TTC549 (cell line): ENCODE measurements at regions not wholly inside any gene's neighbourhood (a gene's known extent, or its start where the extent isn't known, plus 50 kb on each side); places are given as distances from the start of the nearest gene placed in this dataset.

Experiments
- FAIRE-seq: peaks from 2 replicates; lab custom pipeline; 2012; peaks lifted over from hg19 to GRCh38; lab: Jason Lieb, UNC

GRCh38 chr6:209432-210103 is 82.7 kb upstream of the DUSP22 start:
- no peak for FAIRE-seq

DNA sequence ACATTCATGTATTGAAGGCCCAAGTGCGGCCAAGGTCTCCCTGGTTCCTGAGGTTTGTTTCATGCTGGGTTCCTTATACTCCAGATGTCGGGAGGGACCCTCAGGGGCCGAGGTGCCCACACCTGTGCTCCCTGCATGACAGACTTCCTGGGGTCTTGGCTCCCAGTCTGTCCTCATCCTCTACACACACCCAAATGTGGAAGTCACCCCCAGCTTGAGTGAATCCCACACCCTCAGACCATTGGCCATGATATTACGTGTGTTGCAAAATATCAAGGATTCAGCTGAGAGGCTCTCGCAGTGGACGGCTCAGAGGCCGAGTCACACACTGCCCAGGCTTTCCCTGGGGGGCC is 82.2 kb upstream of the DUSP22 start:
- FAIRE-seq: no peak

GRCh38 chr6:210778-211374 is 81.4 kb upstream of the DUSP22 start:
- FAIRE-seq: no peak

DNA sequence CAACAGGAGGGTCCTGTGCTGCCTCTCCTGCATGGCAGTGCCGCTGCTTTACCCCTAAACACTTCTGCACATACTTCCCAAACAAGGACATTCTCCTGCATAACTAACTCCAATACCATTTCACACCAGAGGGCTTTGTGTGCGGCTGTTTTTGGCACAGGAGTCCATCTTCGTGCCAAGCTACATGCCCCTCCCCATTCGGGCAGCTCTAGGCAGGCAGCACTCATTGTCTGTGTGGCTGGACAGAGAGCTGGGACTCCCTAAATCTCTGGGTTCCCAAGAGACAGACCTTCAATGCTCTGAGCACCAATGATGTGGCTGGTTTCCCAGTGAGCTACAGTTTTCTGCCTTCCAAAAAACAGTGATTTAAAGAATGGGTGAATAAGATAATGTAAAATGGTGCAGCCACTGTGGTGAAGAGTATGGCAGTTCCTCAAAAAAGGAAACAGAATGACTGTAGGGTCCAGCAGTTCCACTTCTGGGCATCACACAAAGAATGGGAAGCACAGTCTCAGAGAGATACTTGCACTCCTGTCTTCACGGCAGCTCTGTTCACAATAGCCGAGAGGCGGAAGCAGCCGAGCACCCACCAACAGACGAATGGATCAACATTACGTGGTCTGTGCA is 80.3 kb upstream of the DUSP22 start:
- FAIRE-seq: no peak

- no peak for FAIRE-seq
Measured at GRCh38 chr6:213284-213683, 79.0 kb upstream of the DUSP22 start.

GRCh38 chr6:214428-214827 is 77.9 kb upstream of the DUSP22 start:
- no peak for FAIRE-seq

DNA sequence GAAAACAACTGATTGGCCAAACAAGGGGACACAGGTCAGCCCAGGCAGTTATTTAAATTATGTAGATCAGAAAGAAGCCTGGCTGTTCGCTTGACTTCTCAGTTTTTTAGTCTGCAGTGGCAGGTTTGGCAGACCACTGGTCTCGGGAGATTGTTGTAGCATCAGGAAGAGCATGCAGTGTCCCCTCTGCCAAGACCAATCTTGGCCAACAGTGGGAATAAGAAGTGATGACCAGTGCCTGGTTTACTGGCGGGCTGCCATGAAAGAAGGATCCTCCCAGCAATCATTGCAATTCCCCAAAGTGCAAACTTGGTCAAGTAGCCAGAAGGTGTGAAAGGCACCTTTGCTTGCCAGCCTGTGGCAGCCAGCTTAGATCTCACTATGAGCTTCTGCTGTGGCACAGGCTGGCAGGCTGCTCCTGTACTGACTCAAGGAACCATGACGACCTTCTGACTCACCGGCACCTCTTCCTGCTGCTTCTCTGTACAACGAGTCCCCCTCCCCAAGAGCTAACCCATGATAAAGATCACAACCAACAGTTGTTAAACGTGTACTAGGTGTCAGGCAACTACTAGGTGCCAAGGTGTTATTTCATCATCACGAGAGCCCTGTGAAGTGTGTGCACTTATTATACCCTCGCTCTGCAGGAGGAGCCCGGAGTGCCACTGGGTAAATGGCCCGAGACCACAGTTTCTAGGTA is 76.8 kb upstream of the DUSP22 start:
- no peak for FAIRE-seq

DNA sequence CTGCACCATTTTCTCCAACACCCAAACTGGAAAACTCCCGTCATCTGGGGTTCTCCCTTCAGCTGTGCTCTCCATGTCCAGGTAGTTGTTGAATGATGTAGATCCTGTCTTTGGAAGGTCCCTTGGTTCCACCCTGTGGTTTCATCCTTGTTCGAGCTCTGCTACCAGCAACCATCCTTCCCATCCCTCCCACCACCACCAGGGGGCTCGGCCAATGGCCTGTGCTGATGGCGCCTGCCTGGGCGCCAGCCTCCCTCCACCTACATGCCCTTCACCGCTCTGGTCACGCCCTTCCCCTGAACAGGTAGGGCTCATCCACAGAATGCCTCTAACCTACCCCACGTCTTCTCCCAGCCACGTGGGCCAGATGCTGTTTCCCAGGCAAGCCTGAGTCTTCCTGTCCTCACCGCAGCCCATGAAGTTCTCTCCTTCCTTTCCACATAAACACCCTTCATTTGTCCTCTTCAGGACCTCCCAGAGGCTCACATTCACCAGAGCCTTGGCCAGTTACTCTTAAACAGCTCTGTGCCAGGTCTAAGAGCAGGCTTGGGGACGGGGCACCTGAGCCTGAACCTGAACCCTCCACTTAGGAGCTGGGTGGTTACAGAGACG is 75.1 kb upstream of the DUSP22 start:
- FAIRE-seq: no peak

GRCh38 chr6:218153-219018 is 73.9 kb upstream of the DUSP22 start:
- no peak for FAIRE-seq

DNA sequence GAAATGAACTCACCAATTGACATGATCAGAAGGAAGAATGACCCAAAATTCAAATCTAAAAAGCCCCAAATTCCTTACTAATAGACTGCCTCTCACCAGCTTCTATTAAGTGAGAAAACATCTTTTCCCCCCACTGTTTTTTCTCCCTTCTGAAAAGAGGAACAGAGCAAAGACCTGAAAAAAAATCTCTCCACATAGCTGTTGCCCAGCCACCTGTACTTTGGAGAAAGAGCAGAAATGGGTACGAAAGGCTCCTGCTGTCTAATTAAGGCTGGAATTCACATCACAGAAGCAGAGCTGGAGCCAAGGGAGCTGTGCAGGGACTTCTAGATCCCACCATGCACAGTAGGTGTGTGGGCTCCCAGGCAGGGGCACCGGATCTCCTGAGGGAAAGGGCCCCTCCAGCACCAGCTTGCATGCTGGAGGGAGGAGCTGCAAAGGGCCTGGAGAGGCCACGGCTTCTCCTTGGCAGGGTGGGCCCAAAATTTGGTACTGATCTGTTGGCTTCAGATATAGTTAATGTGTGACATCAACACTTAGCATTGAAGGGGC is 73.2 kb upstream of the DUSP22 start:
- no peak for FAIRE-seq

DNA sequence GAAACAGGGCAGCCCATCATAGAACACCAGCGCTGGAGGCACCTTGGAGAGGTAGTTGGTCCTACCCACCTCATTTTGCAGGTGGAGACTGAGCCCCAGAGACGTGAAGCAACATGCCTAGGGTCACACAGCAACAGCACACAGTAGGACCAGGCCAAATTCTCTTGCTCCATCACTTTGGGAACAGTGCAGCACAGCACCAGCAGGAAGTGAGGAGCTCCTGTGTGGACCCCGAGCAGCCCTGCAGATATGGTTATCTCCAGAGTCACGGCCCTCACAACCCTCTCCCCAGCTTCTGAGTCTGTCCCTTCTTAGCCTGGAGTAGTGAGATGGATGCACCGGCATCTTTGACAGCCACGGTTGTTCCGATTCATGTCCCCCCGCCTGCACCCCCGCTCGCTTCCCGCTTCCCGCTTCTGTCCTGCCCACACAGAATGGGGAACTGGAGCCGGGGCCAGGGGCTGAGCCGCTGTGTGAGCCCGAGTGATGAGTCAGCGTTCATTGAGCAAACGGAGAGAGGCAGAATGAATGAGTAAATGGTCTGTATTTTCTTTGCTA is 72.6 kb upstream of the DUSP22 start:
- FAIRE-seq: no peak

DNA sequence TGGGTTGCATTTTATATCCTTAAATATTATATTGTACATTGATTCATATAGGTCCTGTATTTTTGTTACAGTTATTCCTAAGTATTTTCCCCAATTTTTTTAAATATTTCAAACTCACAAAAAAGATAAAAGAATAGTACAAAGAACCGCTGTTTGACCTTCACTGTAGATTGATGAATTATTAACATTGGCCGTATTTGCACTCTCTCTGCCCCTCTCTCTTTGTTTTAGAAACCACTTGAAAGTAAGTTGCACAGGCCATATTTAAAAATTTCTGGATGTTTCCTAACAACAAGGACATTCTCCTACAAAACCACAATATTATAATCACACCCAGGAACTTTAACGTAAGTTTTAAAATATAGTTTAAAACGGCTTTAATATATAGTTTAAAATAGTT is 72.0 kb upstream of the DUSP22 start:
- FAIRE-seq: no peak

- FAIRE-seq: no peak
Measured at GRCh38 chr6:220721-221475, 71.4 kb upstream of the DUSP22 start.

DNA sequence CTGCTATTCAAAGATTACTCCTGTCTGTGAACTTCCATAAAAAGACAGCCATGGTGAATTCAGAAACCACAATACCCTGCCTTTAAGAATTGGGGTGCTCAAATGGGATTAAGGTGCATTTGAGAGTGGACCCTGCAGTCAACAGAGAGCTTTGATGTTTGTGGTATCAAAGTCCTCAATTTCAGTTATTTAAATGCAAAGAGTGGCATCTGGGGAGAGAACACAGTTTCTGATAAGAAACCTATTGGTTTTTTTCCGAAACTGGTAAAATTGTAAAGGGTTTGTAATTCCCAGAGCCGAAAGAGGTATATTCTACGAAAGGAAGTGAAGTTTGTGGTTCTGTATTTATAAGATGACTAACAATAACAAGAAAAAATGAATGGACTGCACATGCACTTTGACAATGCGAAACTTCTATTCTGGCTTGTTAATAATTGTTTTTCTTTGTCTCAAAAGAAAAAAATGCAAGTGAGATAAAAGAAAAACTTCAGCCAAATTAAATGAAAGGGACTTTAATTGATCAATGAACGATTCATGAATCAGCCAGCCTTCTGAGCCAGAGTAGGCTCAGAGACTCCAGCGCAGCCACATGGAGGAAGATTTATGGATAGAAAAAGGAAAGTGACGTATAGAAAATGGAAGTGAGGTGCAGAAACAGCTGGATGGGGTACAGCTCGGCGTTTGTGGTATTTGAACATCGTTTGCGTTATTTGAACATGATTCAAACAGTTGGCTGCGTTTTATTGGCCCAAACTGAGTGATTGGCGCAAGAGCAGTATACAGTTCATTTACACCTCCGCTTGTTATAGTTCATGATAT is 70.5 kb upstream of the DUSP22 start:
- FAIRE-seq: no peak

GRCh38 chr6:222468-222867 is 69.8 kb upstream of the DUSP22 start:
- FAIRE-seq: no peak

DNA sequence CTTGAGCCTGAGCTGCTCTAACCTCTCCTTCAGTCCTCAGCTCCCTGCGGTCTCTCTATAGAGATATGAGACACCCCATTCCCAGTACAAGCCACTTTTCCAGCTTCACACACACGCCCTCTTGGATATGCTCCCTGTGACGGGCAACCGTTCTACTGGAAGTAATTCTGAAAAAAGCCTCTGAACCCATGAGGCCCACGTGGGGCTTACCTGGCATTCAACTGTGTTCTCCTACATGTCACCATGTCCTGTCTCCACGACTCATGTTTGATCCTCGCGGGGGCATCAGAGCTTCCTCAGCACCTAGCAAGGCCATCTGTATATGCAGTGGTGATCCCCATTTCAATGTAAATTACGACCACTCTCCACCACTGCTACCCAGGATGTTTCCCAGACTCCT is 69.2 kb upstream of the DUSP22 start:
- no peak for FAIRE-seq

DNA sequence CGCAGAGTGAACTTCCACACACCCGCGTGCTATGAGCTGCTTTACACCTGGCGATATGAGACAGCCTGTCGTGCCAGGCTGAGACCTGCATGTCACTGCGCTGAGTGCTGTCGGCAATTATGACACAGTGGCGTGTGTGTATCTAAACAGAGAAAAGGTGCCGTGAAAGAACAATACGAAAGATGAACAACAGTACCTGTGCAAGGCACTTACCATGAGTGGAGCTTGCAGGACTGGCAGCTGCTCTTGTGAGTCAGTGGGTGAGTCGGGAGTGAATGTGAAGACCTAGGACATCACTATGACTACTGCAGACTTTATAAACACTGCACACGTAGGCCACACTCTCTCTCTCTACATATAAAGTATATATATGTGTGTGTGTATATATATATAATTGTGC is 68.5 kb upstream of the DUSP22 start:
- FAIRE-seq: no peak

GRCh38 chr6:224350-224749 is 67.9 kb upstream of the DUSP22 start:
- FAIRE-seq: no peak

GRCh38 chr6:225121-225721 is 67.1 kb upstream of the DUSP22 start:
- no peak for FAIRE-seq
